GM18511 (cell line): ENCODE measurements at regions not wholly inside any gene's neighbourhood (a gene's known extent, or its start where the extent isn't known, plus 50 kb on each side); places are given as distances from the start of the nearest gene placed in this dataset.
"Not testable (repeated sequence)": the region's sequence is repeated elsewhere in the genome, so short reads cannot be mapped to it uniquely, and the experiment has no call there.

Experiments used
- ATAC-seq: cut with Tn5 transposase; IDR thresholded peaks from one replicate; pipeline ENCODE4 v1.9.1; 2021; ENCODE audit warnings: mild to moderate bottlenecking, moderate library complexity; ENCODE audit not compliant: unreplicated experiment

DNA sequence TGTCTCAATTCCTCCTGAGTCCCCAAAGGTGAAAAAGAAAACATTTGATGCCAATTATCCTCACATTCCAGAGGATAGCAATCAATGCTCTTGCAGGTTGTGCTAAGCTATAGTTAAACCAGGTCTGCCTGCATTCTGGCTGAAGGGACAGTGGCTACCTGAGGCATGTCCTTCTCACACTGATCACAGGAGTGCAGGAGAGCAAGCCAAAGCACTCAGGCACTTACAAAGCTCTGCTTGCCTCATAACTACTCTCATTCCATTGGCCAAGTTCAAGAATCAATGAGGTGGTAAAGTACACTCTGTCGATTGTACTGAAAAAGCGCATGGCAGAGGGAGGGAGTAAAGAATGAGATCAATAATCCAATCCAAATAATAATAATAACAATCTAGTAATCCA lies 342.0 kb upstream of the PPP2R3A start:
- ATAC-seq, result no peak

DNA sequence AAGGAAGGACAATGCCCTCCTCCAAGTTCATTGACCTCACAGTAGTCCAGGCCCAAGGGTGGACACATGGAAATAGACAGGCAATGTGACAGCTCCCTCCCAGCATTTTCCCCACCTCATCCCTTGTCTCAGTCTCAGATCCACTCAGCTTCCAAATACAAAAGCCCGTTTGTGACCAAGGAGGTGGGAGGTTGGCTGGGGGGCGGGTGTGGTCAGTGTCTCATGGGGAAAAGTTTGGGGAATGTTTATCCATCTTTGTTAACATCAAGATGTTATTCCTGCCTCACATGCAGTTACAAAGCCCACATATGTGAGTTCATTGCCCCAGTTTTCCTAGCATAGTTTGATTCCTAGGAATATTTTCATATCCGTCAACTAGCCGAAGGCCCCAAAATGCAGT lies 338.5 kb upstream of the PPP2R3A start:
- no peak for ATAC-seq

GRCh38 chr3:135629701-135630408 lies 335.7 kb upstream of the PPP2R3A start:
- ATAC-seq, result no peak

GRCh38 chr3:135632556-135633065 lies 332.9 kb upstream of the PPP2R3A start:
- no peak for ATAC-seq

- no peak for ATAC-seq
Observed at GRCh38 chr3:135633078-135633477, 332.4 kb upstream of the PPP2R3A start.

- no peak for ATAC-seq
Observed at GRCh38 chr3:135636596-135636995, 328.9 kb upstream of the PPP2R3A start.

GRCh38 chr3:135637013-135637412 lies 328.5 kb upstream of the PPP2R3A start:
- ATAC-seq, result no peak

GRCh38 chr3:135641761-135642160 lies 323.8 kb upstream of the PPP2R3A start:
- ATAC-seq, result no peak

DNA sequence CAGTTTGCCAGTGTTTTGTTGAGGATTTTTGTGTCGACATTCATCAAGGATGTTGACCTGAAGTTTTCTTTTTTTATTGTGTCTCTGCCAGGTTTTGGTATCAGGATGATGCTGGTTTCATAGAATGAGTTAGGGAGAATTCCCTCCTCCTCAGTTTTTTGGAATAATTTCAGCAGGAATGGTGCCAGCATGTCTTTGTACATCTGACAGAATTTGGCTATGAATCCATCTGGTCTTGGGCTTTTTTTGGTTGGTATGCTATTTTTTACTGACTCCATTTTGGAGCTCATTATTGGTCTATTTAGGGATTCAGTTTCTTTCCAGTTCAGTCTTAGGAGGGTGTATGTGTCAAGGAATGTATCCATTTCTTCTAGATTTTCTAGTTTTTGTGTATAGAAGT lies 320.0 kb upstream of the PPP2R3A start:
- no peak for ATAC-seq

DNA sequence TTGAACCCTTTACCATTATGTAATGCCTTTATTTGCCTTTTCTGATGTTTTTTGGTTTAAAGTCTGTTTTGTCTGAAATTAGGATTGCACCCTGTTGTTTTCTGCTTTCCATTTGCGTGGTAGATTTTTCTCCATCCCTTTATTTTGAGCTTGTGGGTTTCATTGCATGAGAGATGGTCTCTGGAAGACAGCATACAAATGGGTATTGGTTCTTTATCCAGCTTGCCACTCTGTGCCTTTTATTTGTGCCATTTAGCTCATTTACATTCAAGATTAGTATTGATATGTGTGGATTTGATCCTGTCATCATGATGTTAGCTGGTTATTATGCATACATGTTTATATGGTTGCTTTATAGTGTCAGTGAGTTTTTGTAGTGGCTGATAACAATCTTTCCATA lies 318.7 kb upstream of the PPP2R3A start:
- no peak for ATAC-seq

DNA sequence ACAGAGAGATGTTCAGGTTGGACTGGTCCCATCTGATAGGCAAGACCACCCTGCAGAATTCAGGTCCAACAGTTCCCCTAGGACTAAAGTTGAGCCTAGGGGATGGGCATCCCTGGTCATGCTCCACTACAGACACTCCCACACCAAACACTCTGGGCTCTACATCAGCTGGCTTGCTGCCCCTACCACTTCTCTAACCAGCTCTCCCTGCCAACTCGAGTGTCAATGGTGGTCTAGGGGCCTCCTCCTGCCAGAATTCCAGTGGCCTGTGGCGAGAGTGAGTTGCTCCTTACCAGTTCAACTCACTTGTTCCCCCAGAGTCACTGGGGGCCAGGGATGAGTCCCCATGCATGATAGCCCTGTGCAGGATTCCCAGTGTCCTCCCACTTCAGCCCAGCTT lies 316.2 kb upstream of the PPP2R3A start:
- no peak for ATAC-seq

GRCh38 chr3:135650309-135650708 lies 315.2 kb upstream of the PPP2R3A start:
- ATAC-seq, result no peak

DNA sequence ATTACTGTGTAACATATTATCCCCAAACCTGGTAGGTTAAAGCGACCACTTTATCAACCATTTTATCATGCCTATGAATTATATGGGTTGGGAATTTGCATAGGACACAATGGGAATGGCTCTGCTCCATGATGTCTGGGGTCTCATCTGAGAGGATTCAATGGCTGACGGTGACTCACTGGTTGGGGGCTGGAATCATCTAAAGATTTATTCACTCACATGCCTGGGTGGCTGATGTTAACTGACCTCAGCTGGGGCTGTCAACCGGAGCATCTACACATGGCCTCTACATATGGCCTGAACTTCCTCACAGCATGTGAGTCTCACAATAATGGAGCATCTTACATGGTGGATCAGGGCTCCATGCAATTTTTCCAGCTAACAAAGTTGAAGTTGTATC lies 313.1 kb upstream of the PPP2R3A start:
- ATAC-seq, result no peak

DNA sequence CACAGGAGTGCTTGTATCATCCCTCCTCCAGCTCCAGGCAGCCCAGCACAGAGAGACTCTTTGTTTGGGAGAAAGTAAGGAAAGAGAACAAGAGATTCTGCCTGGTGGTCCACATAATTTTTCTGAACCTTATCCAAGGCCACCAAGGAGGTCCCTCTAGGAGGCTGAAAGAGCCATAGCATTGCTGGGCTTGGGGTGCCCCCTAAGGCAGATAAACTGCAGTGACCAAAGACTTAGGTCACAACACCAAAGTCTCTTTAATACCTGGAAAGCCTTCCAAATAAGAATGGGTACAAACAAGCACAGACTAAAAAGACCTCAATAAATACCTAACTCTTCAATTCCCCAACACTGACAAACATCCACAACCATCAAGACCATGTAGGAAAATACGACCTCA lies 310.2 kb upstream of the PPP2R3A start:
- no peak for ATAC-seq

- not testable (repeated sequence) for ATAC-seq
Observed at GRCh38 chr3:135658451-135658850, 307.1 kb upstream of the PPP2R3A start.

DNA sequence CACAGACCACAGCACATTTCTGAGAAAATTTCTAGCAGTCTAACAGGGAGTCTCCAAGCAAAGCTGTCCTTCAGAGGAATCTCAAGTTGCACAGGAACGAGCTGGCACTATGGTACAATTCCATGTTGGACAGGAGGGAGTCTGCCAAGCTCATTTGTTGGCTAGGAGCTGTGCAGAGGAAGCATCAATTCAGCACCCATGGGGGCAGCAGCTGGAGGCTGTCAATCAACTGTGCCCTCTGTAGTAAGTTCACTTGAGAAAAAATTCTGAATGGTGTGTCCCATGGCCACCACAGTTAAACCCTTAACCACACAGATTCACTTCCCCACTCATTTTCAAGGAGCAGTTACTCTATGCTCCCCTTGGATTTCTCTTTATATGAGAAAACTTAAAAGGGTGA lies 298.5 kb upstream of the PPP2R3A start:
- ATAC-seq, result no peak

DNA sequence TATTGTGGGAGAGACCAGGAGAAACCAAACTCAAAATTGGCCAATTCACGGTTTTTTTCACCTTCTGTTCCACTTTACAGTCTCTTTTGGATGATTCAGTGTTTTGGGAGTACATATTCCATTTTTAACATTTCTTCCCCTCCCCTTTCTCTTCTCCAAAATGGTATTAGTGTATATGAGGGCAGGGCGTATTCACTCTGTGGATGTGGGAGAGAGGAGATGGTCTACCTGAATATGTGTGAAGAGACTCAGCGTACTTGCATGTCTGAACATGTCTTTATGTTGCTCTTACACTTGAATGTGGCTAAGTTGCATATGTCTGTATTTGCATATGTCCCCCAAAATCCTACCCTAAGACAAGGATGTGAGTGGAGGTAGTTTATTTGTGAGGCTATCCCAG lies 291.0 kb upstream of the PPP2R3A start:
- ATAC-seq, result no peak

GRCh38 chr3:135678386-135678785 lies 287.1 kb upstream of the PPP2R3A start:
- no peak for ATAC-seq

- ATAC-seq, result no peak
Observed at GRCh38 chr3:135688003-135688402, 277.5 kb upstream of the PPP2R3A start.

DNA sequence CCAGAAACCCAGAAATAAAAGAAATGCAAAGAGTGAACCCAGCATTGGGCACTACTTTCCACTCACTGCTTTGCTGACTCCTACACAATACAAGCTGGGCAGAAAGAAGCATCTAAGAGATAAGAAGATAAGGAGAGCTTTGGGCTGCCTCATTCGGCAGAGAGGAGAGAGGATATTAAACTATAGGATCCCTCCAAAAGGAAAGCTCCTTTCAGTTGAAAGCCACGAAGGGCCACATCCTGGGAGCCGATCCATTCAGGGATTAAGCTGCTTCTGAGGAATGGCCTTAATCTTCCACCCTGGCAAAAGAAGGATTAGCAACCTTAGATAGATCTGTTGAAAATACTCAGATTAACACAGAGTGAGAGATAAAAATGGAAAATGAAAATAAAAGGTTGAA lies 274.9 kb upstream of the PPP2R3A start:
- no peak for ATAC-seq

GRCh38 chr3:135691240-135691639 lies 274.3 kb upstream of the PPP2R3A start:
- no peak for ATAC-seq

GRCh38 chr3:135694142-135694541 lies 271.4 kb upstream of the PPP2R3A start:
- no peak for ATAC-seq

DNA sequence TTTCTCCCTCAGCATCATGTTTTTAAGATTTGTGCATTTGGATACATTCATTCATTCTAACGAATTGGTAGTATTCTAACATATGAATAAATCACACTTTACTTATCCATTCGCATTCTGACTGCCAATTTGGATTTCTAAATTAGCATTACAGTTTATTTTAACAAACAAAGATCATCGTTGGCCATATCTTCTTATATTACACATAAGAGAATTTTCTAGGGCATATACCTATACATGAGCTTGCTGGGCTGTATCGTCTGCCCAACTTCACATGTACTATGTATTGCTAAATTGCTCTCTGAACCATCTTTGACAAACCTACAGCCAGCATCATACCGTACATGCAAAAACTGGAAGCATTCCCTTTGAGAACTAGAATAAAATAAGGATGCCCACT lies 265.8 kb upstream of the PPP2R3A start:
- no peak for ATAC-seq
